ENCODE measurements at regions not wholly inside any gene's neighbourhood (a gene's known extent, or its start where the extent isn't known, plus 50 kb on each side); places are given as distances from the start of the nearest gene placed in this dataset.

DNA sequence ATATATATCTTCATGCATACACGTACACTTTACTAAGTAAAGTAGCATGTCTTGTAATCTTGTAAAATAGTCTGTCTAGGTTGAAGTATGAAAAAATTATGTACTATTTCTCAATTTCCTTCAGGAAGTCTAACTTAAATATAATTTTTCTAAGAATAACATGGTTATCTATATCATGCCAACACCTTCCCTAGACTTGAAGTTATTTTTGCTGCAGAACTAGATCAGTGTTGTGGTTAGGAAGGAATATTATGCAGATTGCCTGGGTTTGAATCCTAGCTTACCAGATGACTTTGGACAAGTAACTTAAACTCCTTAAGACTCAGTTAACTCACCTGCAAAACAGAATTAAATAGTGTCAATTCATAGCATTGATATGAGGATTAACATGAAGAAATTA lies 142.2 kb upstream of the SEMA3A start (continued):
- TF ChIP-seq, protein P1, sequence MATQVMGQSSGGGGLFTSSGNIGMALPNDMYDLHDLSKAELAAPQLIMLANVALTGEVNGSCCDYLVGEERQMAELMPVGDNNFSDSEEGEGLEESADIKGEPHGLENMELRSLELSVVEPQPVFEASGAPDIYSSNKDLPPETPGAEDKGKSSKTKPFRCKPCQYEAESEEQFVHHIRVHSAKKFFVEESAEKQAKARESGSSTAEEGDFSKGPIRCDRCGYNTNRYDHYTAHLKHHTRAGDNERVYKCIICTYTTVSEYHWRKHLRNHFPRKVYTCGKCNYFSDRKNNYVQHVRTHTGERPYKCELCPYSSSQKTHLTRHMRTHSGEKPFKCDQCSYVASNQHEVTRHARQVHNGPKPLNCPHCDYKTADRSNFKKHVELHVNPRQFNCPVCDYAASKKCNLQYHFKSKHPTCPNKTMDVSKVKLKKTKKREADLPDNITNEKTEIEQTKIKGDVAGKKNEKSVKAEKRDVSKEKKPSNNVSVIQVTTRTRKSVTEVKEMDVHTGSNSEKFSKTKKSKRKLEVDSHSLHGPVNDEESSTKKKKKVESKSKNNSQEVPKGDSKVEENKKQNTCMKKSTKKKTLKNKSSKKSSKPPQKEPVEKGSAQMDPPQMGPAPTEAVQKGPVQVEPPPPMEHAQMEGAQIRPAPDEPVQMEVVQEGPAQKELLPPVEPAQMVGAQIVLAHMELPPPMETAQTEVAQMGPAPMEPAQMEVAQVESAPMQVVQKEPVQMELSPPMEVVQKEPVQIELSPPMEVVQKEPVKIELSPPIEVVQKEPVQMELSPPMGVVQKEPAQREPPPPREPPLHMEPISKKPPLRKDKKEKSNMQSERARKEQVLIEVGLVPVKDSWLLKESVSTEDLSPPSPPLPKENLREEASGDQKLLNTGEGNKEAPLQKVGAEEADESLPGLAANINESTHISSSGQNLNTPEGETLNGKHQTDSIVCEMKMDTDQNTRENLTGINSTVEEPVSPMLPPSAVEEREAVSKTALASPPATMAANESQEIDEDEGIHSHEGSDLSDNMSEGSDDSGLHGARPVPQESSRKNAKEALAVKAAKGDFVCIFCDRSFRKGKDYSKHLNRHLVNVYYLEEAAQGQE (IDR thresholded peaks at IDR 0.05; ENCODE audit: unreplicated experiment), result no peak
- no peak for TF ChIP-seq JUNB (IDR thresholded peaks at IDR 0.05; ENCODE audit: unreplicated experiment)

DNA sequence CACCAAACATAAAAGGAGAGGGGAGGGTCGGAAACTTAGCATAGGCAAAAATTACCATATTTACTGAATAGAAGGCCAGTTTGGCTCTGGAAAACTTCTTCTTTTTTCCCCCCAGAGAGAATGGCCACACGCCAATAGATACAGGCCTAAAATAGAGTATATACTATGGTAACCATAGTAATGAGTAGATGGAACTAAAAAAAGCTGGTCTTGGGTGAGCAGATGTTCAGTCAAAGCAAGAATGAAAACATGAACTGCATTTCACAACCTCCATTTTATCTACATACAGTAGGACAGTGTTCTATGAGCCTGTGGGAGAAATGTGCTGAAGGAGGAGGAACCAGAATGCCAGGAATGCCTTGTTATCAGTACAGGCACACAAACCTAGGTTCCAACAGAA lies 141.7 kb upstream of the SEMA3A start:
- Histone ChIP-seq H3K4me3 (no peak overlapping the region), H3K9me2 (ENCODE audit: insufficient read depth) (no peaks in the 10 kb centered on the region), H3K27ac (ENCODE audit: low read depth) (no peak overlapping the region), H4K20me1 (replicated peaks; ENCODE audit: insufficient read depth) (no peaks in the 10 kb centered on the region), H3K4me2 (no peak overlapping the region), H3K4me1 (ENCODE audit: insufficient read depth) (no peaks in the 10 kb centered on the region), H3K79me2 (replicated peaks; ENCODE audit: insufficient read depth) (no peaks in the 10 kb centered on the region), H3K27me3 (ENCODE audit: insufficient read depth) (no peaks in the 10 kb centered on the region), H3K36me3 (ENCODE audit: insufficient read depth) (no peaks in the 10 kb centered on the region), H3F3A (replicated peaks; ENCODE audit: low read depth) (no peaks in the 10 kb centered on the region), H2AFZ (peak overlapping the region; percentile 53)
- peak; percentile 26 for DNase-seq (ENCODE audit: low spot score)
- no peaks in the 10 kb centered on the region for H3K36me3 Mint-ChIP-seq (ENCODE audit: low read depth)
- no peak overlapping the region for H3K4me3 Mint-ChIP-seq
- H3K27ac Mint-ChIP-seq, result no peak overlapping the region
- no peak; the same call in 2 of the 3 replicates for ATAC-seq
- TF ChIP-seq CREB1 (CRISPR knock-in tag; IDR thresholded peaks at IDR 0.05; ENCODE audit: low read depth), result no peak
- TF ChIP-seq STAT1 (IDR thresholded peaks at IDR 0.05; ENCODE audit: unreplicated experiment), result no peak
- no peak for TF ChIP-seq EZH2 (IDR thresholded peaks at IDR 0.05; ENCODE audit: low read depth, unreplicated experiment)
- TF ChIP-seq, protein P2, sequence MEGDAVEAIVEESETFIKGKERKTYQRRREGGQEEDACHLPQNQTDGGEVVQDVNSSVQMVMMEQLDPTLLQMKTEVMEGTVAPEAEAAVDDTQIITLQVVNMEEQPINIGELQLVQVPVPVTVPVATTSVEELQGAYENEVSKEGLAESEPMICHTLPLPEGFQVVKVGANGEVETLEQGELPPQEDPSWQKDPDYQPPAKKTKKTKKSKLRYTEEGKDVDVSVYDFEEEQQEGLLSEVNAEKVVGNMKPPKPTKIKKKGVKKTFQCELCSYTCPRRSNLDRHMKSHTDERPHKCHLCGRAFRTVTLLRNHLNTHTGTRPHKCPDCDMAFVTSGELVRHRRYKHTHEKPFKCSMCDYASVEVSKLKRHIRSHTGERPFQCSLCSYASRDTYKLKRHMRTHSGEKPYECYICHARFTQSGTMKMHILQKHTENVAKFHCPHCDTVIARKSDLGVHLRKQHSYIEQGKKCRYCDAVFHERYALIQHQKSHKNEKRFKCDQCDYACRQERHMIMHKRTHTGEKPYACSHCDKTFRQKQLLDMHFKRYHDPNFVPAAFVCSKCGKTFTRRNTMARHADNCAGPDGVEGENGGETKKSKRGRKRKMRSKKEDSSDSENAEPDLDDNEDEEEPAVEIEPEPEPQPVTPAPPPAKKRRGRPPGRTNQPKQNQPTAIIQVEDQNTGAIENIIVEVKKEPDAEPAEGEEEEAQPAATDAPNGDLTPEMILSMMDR (conservative IDR thresholded peaks at IDR 0.05; ENCODE audit: low read depth in 2 of 2), result no peak
- TF ChIP-seq EZH2phosphoT487 (IDR thresholded peaks at IDR 0.05; ENCODE audit: unreplicated experiment), result no peak
- no peak for TF ChIP-seq NANOG (IDR thresholded peaks at IDR 0.05; ENCODE audit: borderline replicate concordance)
- TF ChIP-seq ZNF331 (CRISPR knock-in tag; IDR thresholded peaks at IDR 0.05; ENCODE audit: low read depth), result no peak
- no peaks in the 10 kb centered on the region for H3K27me3 Mint-ChIP-seq (ENCODE audit: insufficient read depth, low read depth, poor library complexity)
- H3K9me3 Mint-ChIP-seq, result no peaks in the 10 kb centered on the region
- H3K4me1 Mint-ChIP-seq, result peaks cover 4% of the 10 kb centered on the region; the same call in 2 of the 3 replicates

DNA sequence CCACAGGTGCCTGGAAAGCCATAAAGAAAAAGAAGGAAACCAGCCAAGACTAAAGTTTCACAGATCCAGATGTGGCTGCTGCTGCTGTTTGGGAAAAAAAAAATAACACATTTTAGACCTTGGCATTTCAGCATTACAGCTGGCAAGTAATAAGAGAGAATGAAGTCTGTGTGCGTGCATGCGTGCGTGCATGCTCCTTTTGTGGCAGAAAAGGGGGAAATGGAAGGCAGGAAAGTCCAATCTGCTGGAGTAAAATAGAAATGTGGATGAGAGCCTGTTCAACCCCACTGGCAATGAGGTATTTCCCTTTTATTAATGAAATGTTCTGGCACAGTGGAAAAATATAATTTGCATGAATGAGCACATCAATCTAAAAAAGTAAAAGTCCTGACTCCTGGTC lies 137.0 kb upstream of the SEMA3A start:
- Histone ChIP-seq H3K27ac (ENCODE audit: low read depth) (no peak overlapping the region), H3K9me2 (ENCODE audit: insufficient read depth) (no peaks in the 10 kb centered on the region)
- no peaks in the 10 kb centered on the region for H3K27me3 Mint-ChIP-seq (ENCODE audit: insufficient read depth, low read depth, poor library complexity)
- TF ChIP-seq ZNF331 (CRISPR knock-in tag; IDR thresholded peaks at IDR 0.05; ENCODE audit: low read depth) (no peak), JUNB (IDR thresholded peaks at IDR 0.05; ENCODE audit: unreplicated experiment) (no peak), STAT1 (IDR thresholded peaks at IDR 0.05; ENCODE audit: unreplicated experiment) (no peak)

More for the DNA sequence above, 137.0 kb upstream of the SEMA3A start:
- no peak overlapping the region for H3K4me3 ChIP-seq
- no peaks in the 10 kb centered on the region for H3K36me3 Mint-ChIP-seq (ENCODE audit: low read depth)
- peak overlapping the region; percentile 15; the same call in 1 of the 2 replicates for H2AFZ ChIP-seq
- H3K9me3 Mint-ChIP-seq, result no peaks in the 10 kb centered on the region
- peaks cover 8% of the 10 kb centered on the region; the same call in 2 of the 3 replicates for H3K4me1 Mint-ChIP-seq
- no peak overlapping the region for H3K4me3 Mint-ChIP-seq
- no peaks in the 10 kb centered on the region for H4K20me1 ChIP-seq (replicated peaks; ENCODE audit: insufficient read depth)
- no peak overlapping the region for H3K4me2 ChIP-seq
- H3F3A ChIP-seq (replicated peaks; ENCODE audit: low read depth), result no peaks in the 10 kb centered on the region
- DNase-seq (ENCODE audit: low spot score), result no peak
- H3K4me1 ChIP-seq (ENCODE audit: insufficient read depth), result no peaks in the 10 kb centered on the region
- H3K36me3 ChIP-seq (ENCODE audit: insufficient read depth), result no peaks in the 10 kb centered on the region
- no peak overlapping the region for H3K27ac Mint-ChIP-seq
- H3K27me3 ChIP-seq (ENCODE audit: insufficient read depth), result no peaks in the 10 kb centered on the region
- ATAC-seq, result no peak
- H3K79me2 ChIP-seq (replicated peaks; ENCODE audit: insufficient read depth), result no peaks in the 10 kb centered on the region

All from GM23338 (cell line).